ENCODE measurements at regions not wholly inside any gene's neighbourhood (a gene's known extent, or its start where the extent isn't known, plus 50 kb on each side); places are given as distances from the start of the nearest gene placed in this dataset.
"Not testable (repeated sequence)": the region's sequence is repeated elsewhere in the genome, so short reads cannot be mapped to it uniquely, and the experiment has no call there.

DNA sequence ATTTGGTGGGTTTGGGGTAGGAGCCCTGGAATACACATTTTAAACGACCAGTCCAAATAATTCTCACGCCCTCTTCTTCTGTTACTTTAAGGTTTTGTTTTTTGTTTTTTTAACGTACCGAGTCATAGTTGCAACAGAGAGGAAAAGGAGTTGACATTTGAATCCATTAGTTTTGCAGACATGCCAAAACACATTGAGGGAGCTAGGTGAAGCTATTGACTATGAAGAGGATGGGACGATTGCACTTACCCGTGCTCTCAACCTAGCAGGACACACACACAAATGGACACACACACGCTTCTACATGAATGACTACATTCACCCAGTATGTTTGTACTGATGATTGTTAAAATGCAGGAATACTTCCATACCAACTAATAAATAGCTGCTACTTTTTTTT, 54.3 kb upstream of the CIT start:
- no peak for DNase-seq (ENCODE audit: low spot score)

DNA sequence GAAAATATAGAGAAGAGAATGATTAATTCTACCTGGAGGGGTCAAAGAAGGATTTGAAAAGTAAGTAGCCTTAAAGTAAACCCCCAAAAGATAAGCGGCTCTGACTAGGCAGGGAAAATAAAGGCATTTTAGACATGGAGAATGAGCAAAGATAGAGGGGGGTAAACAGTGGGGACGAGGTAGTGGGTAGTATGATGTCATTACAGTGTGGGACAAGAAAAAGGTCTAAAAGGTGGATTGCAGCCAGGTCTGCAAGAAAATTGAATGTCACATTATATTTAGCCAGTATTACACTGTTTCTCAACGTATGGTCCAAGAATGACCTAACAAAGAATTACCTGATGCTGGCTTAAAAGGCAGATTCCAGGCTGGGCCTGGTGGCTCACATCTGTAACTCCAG, 55.8 kb upstream of the CIT start:
- no peak for DNase-seq (ENCODE audit: low spot score)

DNA sequence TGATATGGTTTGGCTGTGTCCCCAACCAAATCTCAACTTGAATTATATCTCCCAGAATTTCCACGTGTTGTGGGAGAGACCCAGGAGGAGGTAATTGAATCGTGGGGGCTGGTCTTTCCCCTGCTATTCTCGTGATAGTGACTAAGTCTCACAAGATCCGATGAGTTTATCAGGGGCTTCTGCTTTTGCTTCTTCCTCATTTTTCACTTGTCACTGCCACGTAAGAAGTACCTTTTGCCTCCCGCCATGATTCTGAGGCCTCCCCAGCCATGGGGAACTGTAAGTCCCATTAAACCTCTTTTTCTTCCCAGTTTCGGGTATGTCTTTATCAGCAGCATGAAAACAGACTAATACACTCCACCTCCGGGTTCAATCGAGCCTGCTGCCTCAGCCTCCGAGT, 54.3 kb upstream of the BICDL1 start:
- not testable (repeated sequence) for DNase-seq (ENCODE audit: low spot score)

DNA sequence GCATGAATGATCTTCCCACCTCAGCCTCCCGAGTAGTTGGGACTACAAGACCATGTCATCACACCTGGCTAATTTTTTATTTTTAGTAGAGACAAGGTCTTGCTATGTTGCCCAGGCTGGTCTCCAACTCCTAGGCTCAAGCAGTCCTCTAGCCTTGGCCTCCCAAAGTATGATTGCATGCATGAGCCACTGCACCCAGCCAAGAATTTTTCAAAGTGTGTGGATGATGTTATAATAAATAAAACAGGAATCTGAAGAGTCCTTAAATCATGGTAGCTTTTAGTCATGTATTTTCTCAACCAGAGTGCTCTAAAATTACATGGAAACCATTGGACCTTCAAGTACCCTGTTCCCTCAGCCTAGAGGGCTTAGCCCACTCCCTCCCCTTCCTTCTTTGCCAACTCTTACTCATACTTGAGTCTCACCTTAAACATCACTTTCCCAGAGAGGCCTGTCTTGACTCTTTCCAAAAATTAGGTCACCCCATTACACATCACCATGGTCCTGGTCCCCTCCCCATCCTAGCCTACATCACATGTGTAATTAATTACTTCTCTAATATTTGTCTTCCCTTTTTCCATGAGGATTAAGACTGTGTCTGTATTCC, 52.2 kb upstream of the BICDL1 start:
- no peak for DNase-seq (ENCODE audit: low spot score)

DNA sequence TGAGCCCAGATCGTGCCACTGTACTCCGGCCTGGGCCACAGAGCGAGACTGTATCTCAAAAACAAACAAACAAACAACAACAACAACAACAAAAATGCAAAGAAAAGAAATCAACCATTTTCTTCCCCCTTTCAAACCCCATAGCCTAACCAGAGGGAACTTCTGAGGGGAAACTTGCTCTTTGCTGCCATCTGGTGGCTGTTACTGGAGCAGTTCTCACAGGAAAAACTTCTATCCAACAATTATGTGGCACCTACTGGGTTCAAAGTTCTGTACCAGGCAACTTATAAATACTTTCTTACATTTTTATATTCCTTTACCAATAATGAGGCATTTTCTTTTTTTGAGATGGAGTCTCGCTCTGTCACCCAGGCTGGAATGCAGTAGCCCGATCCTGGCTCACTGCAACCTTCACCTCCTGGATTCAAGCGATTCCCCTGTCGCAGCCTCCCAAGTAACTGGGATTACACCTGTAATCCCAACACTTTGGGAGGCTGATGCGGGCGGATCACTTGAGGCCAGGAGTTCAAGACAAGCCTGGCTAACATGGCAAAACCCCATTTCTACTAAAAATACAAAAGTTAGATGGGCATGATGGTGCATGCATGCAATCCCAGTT, 50.9 kb upstream of the BICDL1 start:
- peak; percentile 52 for DNase-seq (ENCODE audit: low spot score)

Measured in kidney capillary endothelial cell (primary cell).